ENCODE measurements at regions not wholly inside any gene's neighbourhood (a gene's known extent, or its start where the extent isn't known, plus 50 kb on each side); places are given as distances from the start of the nearest gene placed in this dataset.

DNA sequence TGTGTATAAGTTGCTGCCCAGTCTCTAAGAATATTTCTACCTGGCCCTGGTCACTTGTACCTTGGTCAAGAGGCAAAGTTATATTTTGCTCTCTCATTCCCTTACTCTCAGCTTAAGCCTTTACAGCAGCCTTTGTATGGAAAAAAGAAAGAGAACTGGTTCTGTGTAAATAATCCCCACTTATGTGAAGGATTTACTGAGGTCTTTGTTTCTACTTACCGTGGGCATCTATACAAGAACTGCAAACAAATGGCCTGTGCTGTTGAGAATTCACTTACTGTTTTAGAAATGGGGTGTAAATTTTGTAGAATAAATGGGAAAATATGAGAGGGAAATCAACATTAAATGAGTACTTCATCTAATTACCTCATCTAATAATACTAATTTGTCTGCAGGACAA, 267.4 kb downstream of the PCDH20 start:
- TF ChIP-seq, protein P1, sequence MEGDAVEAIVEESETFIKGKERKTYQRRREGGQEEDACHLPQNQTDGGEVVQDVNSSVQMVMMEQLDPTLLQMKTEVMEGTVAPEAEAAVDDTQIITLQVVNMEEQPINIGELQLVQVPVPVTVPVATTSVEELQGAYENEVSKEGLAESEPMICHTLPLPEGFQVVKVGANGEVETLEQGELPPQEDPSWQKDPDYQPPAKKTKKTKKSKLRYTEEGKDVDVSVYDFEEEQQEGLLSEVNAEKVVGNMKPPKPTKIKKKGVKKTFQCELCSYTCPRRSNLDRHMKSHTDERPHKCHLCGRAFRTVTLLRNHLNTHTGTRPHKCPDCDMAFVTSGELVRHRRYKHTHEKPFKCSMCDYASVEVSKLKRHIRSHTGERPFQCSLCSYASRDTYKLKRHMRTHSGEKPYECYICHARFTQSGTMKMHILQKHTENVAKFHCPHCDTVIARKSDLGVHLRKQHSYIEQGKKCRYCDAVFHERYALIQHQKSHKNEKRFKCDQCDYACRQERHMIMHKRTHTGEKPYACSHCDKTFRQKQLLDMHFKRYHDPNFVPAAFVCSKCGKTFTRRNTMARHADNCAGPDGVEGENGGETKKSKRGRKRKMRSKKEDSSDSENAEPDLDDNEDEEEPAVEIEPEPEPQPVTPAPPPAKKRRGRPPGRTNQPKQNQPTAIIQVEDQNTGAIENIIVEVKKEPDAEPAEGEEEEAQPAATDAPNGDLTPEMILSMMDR (IDR thresholded peaks at IDR 0.05) = no peak
- TF ChIP-seq POLR2A (IDR thresholded peaks at IDR 0.05) = no peak

Data from gastroesophageal sphincter (tissue), 3 donors.